ENCODE measurements at regions not wholly inside any gene's neighbourhood (a gene's known extent, or its start where the extent isn't known, plus 50 kb on each side); places are given as distances from the start of the nearest gene placed in this dataset.

DNA sequence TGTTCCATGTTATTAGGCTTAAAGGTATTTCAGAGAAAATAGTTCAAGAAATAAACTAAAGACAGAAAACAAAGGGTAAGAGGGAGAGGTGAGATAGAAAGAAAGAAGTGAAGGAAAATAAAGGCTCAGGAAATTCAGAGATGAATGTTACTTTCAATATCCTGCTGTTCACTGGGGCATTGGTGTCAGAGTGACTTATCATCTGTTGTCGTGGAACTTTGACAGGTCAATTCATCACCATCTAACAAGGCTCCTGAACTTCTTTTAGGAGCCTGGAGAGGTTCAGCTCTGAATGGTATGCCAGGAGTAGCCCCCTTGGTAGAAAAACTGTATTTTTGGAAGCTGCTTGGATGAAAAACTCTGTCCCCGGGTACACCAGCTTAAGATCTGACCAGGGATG lies 100.1 kb downstream of the KLF6 start:
- CTCF ChIA-PET: no interaction called here

DNA sequence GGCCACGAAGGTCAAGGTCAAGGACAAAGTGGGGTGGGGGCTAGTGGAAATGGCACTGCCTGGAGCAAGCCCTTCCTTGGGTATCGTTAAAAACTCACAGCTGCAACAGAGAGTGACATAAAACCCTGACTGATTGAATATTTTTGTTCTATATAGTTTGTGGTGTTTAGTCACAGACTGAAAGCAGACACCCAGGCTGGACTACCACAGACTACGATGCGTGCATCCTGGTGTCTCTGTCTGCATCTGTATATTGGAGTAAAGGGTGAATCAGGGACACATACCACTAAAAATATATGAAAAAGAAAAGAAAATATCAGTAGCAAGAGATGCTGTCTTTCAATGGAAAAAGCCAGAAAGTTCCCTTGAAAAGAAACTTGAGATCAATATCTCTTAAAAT lies 101.4 kb downstream of the KLF6 start:
- H3K36me3 ChIP-seq (ENCODE audit: insufficient read depth, low read length, poor library complexity, severe bottlenecking): no peaks in the 10 kb centered on the region
- ChIA-PET POLR2A (ENCODE audit: low non-redundant PET) (no interaction called here), CTCF (no interaction called here)
- H3K4me3 ChIP-seq (ENCODE audit: low read depth, low read length, poor library complexity, severe bottlenecking): no peak overlapping the region
- H3K4me1 ChIP-seq (ENCODE audit: insufficient read depth, low read length, poor library complexity, severe bottlenecking): peaks cover 6% of the 10 kb centered on the region
- H3K27ac ChIP-seq (ENCODE audit: low read depth, low read length, poor library complexity, severe bottlenecking): no peak overlapping the region
- TF ChIP-seq EZH2 (IDR thresholded peaks at IDR 0.05; ENCODE audit: borderline replicate concordance, low read depth, low read length, poor library complexity, severe bottlenecking): no peak
- intact Hi-C loops (cut with micrococcal nuclease; ENCODE audit: unreplicated experiment): no loop called here
- H3K9me3 ChIP-seq (ENCODE audit: low read depth, low read length, poor library complexity, severe bottlenecking): no peaks in the 10 kb centered on the region
- BruUV-seq (replicated peaks): no TSS peak
- no peaks in the 10 kb centered on the region for H3K27me3 ChIP-seq (replicated peaks; ENCODE audit: insufficient read depth, low read depth, low read length, poor library complexity)
- DNase-seq (ENCODE audit: low spot score): no peak

More for the DNA sequence above, 100.1 kb downstream of the KLF6 start:
- Histone ChIP-seq H3K36me3 (ENCODE audit: insufficient read depth, low read length, poor library complexity, severe bottlenecking) (no peaks in the 10 kb centered on the region), H3K4me1 (ENCODE audit: insufficient read depth, low read length, poor library complexity, severe bottlenecking) (peaks cover 6% of the 10 kb centered on the region), H3K27ac (ENCODE audit: low read depth, low read length, poor library complexity, severe bottlenecking) (no peak overlapping the region), H3K4me3 (ENCODE audit: low read depth, low read length, poor library complexity, severe bottlenecking) (no peak overlapping the region), H3K9me3 (ENCODE audit: low read depth, low read length, poor library complexity, severe bottlenecking) (no peaks in the 10 kb centered on the region), H3K27me3 (replicated peaks; ENCODE audit: insufficient read depth, low read depth, low read length, poor library complexity) (no peaks in the 10 kb centered on the region)
- TF ChIP-seq EZH2 (IDR thresholded peaks at IDR 0.05; ENCODE audit: borderline replicate concordance, low read depth, low read length, poor library complexity, severe bottlenecking) (no peak), CTCF (conservative IDR thresholded peaks at IDR 0.05; ENCODE audit: low read depth, low read length) (no peak)
- POLR2A ChIA-PET (ENCODE audit: low non-redundant PET): no interaction called here
- no peak for DNase-seq (ENCODE audit: low spot score)
- intact Hi-C loops (cut with micrococcal nuclease; ENCODE audit: unreplicated experiment): no loop called here
- no TSS peak for BruUV-seq (replicated peaks)

GRCh38 chr10:3682745-3683144 lies 102.3 kb downstream of the KLF6 start:
- intact Hi-C loops (cut with micrococcal nuclease; ENCODE audit: unreplicated experiment): no loop called here
- Histone ChIP-seq H3K4me1 (ENCODE audit: insufficient read depth, low read length, poor library complexity, severe bottlenecking) (peaks cover 6% of the 10 kb centered on the region), H3K27ac (ENCODE audit: low read depth, low read length, poor library complexity, severe bottlenecking) (no peak overlapping the region), H3K36me3 (ENCODE audit: insufficient read depth, low read length, poor library complexity, severe bottlenecking) (no peaks in the 10 kb centered on the region), H3K9me3 (ENCODE audit: low read depth, low read length, poor library complexity, severe bottlenecking) (no peaks in the 10 kb centered on the region), H3K4me3 (ENCODE audit: low read depth, low read length, poor library complexity, severe bottlenecking) (no peak overlapping the region), H3K27me3 (replicated peaks; ENCODE audit: insufficient read depth, low read depth, low read length, poor library complexity) (no peaks in the 10 kb centered on the region)
- no TSS peak for BruUV-seq (replicated peaks)
- ChIA-PET POLR2A (ENCODE audit: low non-redundant PET) (no interaction called here), CTCF (no interaction called here)
- DNase-seq (ENCODE audit: low spot score): no peak
- TF ChIP-seq EZH2 (IDR thresholded peaks at IDR 0.05; ENCODE audit: borderline replicate concordance, low read depth, low read length, poor library complexity, severe bottlenecking): no peak
- TF ChIP-seq CTCF (conservative IDR thresholded peaks at IDR 0.05; ENCODE audit: low read depth, low read length): no peak

All from A673 (cell line).